NCI-H345 treated with DMSO at 0.1 percent for 48 hours (cell line): ENCODE measurements at regions not wholly inside any gene's neighbourhood (a gene's known extent, or its start where the extent isn't known, plus 50 kb on each side); places are given as distances from the start of the nearest gene placed in this dataset.

Source experiments
- DNase-seq: peaks from one replicate; lab custom pipeline; 2025; ENCODE audit not compliant: unreplicated experiment; lab: John Stamatoyannopoulos, UW

GRCh38 chr3:29099296-29099695, 181.6 kb upstream of the RBMS3 start:
- peak; percentile 24 for DNase-seq

GRCh38 chr3:29099775-29100174, 181.1 kb upstream of the RBMS3 start:
- DNase-seq, result no peak

GRCh38 chr3:29100292-29100691, 180.6 kb upstream of the RBMS3 start:
- no peak for DNase-seq

- DNase-seq, result no peak
Measured at GRCh38 chr3:29128001-29128400, 152.9 kb upstream of the RBMS3 start.

GRCh38 chr3:29137601-29138000, 143.3 kb upstream of the RBMS3 start:
- no peak for DNase-seq

GRCh38 chr3:29138171-29138570, 142.7 kb upstream of the RBMS3 start:
- DNase-seq, result no peak

GRCh38 chr3:29140666-29141065, 140.2 kb upstream of the RBMS3 start:
- no peak for DNase-seq

GRCh38 chr3:29141197-29141917, 139.5 kb upstream of the RBMS3 start:
- no peak for DNase-seq

- DNase-seq, result no peak
Measured at GRCh38 chr3:29141918-29142275, 139.0 kb upstream of the RBMS3 start.

- no peak for DNase-seq
Measured at GRCh38 chr3:29143151-29143550, 137.7 kb upstream of the RBMS3 start.

GRCh38 chr3:29144361-29144760, 136.5 kb upstream of the RBMS3 start:
- no peak for DNase-seq

GRCh38 chr3:29144807-29145206, 136.1 kb upstream of the RBMS3 start:
- DNase-seq, result no peak

- no peak for DNase-seq
Measured at GRCh38 chr3:29145360-29145759, 135.5 kb upstream of the RBMS3 start.

GRCh38 chr3:29152379-29152778, 128.5 kb upstream of the RBMS3 start:
- no peak for DNase-seq

GRCh38 chr3:29153811-29154210, 127.1 kb upstream of the RBMS3 start:
- no peak for DNase-seq

- DNase-seq, result no peak
Measured at GRCh38 chr3:29156086-29156715, 124.7 kb upstream of the RBMS3 start.

- no peak for DNase-seq
Measured at GRCh38 chr3:29164825-29165224, 116.0 kb upstream of the RBMS3 start.

- no peak for DNase-seq
Measured at GRCh38 chr3:29167180-29167579, 113.7 kb upstream of the RBMS3 start.

- DNase-seq, result no peak
Measured at GRCh38 chr3:29168081-29168480, 112.8 kb upstream of the RBMS3 start.

GRCh38 chr3:29168696-29169095, 112.2 kb upstream of the RBMS3 start:
- DNase-seq, result no peak

- DNase-seq, result no peak
Measured at GRCh38 chr3:29169451-29169850, 111.4 kb upstream of the RBMS3 start.

GRCh38 chr3:29171043-29171990, 109.6 kb upstream of the RBMS3 start:
- DNase-seq, result no peak
